IMR-90 (cell line): ENCODE measurements at regions not wholly inside any gene's neighbourhood (a gene's known extent, or its start where the extent isn't known, plus 50 kb on each side); places are given as distances from the start of the nearest gene placed in this dataset.

ENCODE experiments used
- ATAC-seq: fragments of 200-7000 bp; cut with Tn5 transposase; 2 replicates; pipeline ENCODE4 v1.9.1; 2020; ENCODE audit warnings: low read depth, mild to moderate bottlenecking, moderate library complexity
- BruUV-seq: library from RNA; stranded (reverse); fragments of 400-500 nt; replicated peaks from 2 replicates; lab custom pipeline; 2021; lab: Mats Ljungman, UMichigan
- CTCF ChIA-PET: fragments of 300-600 bp; formaldehyde crosslinking; extraction: SDS; loops from one replicate; lab custom pipeline; 2021; ENCODE audit warnings: antibody characterized with exemption; lab: Yijun Ruan, JAX
- POLR2A ChIA-PET: fragments of 300-600 bp; sonication (Branson Sonifier 250); formaldehyde crosslinking; loops from one replicate; lab custom pipeline; 2022; ENCODE audit warnings: antibody characterized with exemption; ENCODE audit not compliant: unreplicated experiment; lab: Charles Lee
- DNase-seq: peaks from one replicate; pipeline ENCODE4 v3.0.0; 2013
- H2AFZ ChIP-seq: replicated peaks from 2 replicates; pipeline ENCODE3; 2013; ENCODE audit warnings: low read length, mild to moderate bottlenecking; ENCODE audit not compliant: poor library complexity
- H2AK5ac ChIP-seq: 2 replicates; pipeline ENCODE4 v1.6.1; 2013; ENCODE audit warnings: low read depth, low read length, inconsistent platforms
- H2AK9ac ChIP-seq: replicated peaks from 2 replicates; pipeline ENCODE3; 2013; ENCODE audit warnings: mild to moderate bottlenecking, low read depth, low read length, moderate library complexity; ENCODE audit not compliant: poor library complexity
- H2BK120ac ChIP-seq: 2 replicates; pipeline ENCODE4 v1.6.1; 2013; ENCODE audit warnings: low read depth, low read length, inconsistent platforms
- H2BK15ac ChIP-seq: 3 replicates; pipeline ENCODE4 v1.6.1; 2013; ENCODE audit warnings: low read depth, low read length, inconsistent platforms
- H2BK20ac ChIP-seq: 2 replicates; pipeline ENCODE4 v1.6.1; 2013; ENCODE audit warnings: low read depth, mild to moderate bottlenecking, inconsistent platforms, low read length, moderate library complexity
- H2BK5ac ChIP-seq: 2 replicates; pipeline ENCODE4 v1.6.1; 2013; ENCODE audit warnings: mild to moderate bottlenecking, low read depth, low read length, inconsistent platforms; ENCODE audit not compliant: poor library complexity, severe bottlenecking
- H3K14ac ChIP-seq: replicated peaks from 2 replicates; pipeline ENCODE4 v1.6.1; 2013; ENCODE audit warnings: low read depth, low read length, inconsistent platforms
- H3K18ac ChIP-seq: 2 replicates; pipeline ENCODE4 v1.6.1; 2013; ENCODE audit warnings: low read depth, low read length, control low read depth
- H3K23ac ChIP-seq: 2 replicates; pipeline ENCODE4 v1.6.1; 2013; ENCODE audit warnings: low read depth, low read length, inconsistent platforms
- H3K27ac ChIP-seq: 2 replicates; pipeline ENCODE4 v1.5.1; 2013; ENCODE audit warnings: mild to moderate bottlenecking, control low read depth, low read length; ENCODE audit not compliant: insufficient read depth
- H3K27me3 ChIP-seq: 2 replicates; pipeline ENCODE4 v1.6.1; 2013; ENCODE audit warnings: low read length; ENCODE audit not compliant: control insufficient read depth, insufficient read depth
- H3K36me3 ChIP-seq: 2 replicates; pipeline ENCODE4 v1.6.1; 2013; ENCODE audit warnings: low read length, mixed read lengths; ENCODE audit not compliant: control insufficient read depth, insufficient read depth
- H3K4ac ChIP-seq: 2 replicates; pipeline ENCODE4 v1.6.1; 2013; ENCODE audit warnings: low read depth, low read length, inconsistent platforms
- H3K4me1 ChIP-seq: 2 replicates; pipeline ENCODE4 v1.6.1; 2013; ENCODE audit warnings: low read length, mixed read lengths; ENCODE audit not compliant: control insufficient read depth, insufficient read depth
- H3K4me2 ChIP-seq: 2 replicates; pipeline ENCODE4 v1.6.1; 2013; ENCODE audit warnings: low read depth, mild to moderate bottlenecking, control low read depth, low read length, moderate library complexity
- H3K4me3 ChIP-seq: 2 replicates; pipeline ENCODE4 v1.5.1; 2013; ENCODE audit warnings: low read depth, mild to moderate bottlenecking, control low read depth, low read length, moderate library complexity; ENCODE audit not compliant: insufficient read depth
- H3K56ac ChIP-seq: 2 replicates; pipeline ENCODE4 v1.6.1; 2013; ENCODE audit warnings: low read length, inconsistent platforms; ENCODE audit not compliant: insufficient read depth; ENCODE audit errors: extremely low read depth
- H3K79me1 ChIP-seq, 2 experiments: 2 replicates each; pipeline ENCODE4 v1.6.1; 2013; ENCODE audit warnings: low read length in 2 of 2, inconsistent platforms in 1 of 2, low read depth in 1 of 2
- H3K9ac ChIP-seq: 2 replicates; pipeline ENCODE4 v1.6.1; 2013; ENCODE audit warnings: low read depth, low read length, control low read depth
- H3K9me1 ChIP-seq: 2 replicates; pipeline ENCODE4 v1.6.1; 2013; ENCODE audit warnings: low read length, inconsistent platforms; ENCODE audit not compliant: insufficient read depth
- H3K9me3 ChIP-seq: 2 replicates; pipeline ENCODE4 v1.6.1; 2013; ENCODE audit warnings: low read length; ENCODE audit not compliant: control insufficient read depth, insufficient read depth
- H4K20me1 ChIP-seq: 2 replicates; pipeline ENCODE4 v1.6.1; 2013; ENCODE audit warnings: low read length, inconsistent platforms; ENCODE audit not compliant: insufficient read depth
- H4K5ac ChIP-seq: 2 replicates; pipeline ENCODE4 v1.6.1; 2013; ENCODE audit warnings: mild to moderate bottlenecking, low read depth, low read length, control low read depth
- H4K8ac ChIP-seq, 2 experiments: 2 replicates each; pipeline ENCODE4 v1.6.1; 2013; ENCODE audit warnings: low read depth in 2 of 2, low read length in 2 of 2, control low read depth in 1 of 2, inconsistent platforms in 1 of 2
- H4K91ac ChIP-seq: 2 replicates; pipeline ENCODE4 v1.6.1; 2013; ENCODE audit warnings: low read depth, low read length, inconsistent platforms; ENCODE audit not compliant: insufficient read depth
- BHLHE40 ChIP-seq: fragments of 150-350 bp; IDR thresholded peaks from 2 replicates; pipeline ENCODE4 v1.6.1; 2016; ENCODE audit warnings: mild to moderate bottlenecking, low read depth, low read length
- MAZ ChIP-seq: IDR thresholded peaks from 2 replicates; pipeline ENCODE4 v1.6.1; 2012; ENCODE audit warnings: low read depth, mild to moderate bottlenecking, low read length, improper control_type of control experiment, moderate library complexity, borderline replicate concordance
- NFE2L2 ChIP-seq: fragments of 150-350 bp; IDR thresholded peaks from 2 replicates; pipeline ENCODE4 v1.6.1; 2016; ENCODE audit warnings: low read depth, mild to moderate bottlenecking, low read length
- POLR2A ChIP-seq: IDR thresholded peaks from 2 replicates; pipeline ENCODE4 v1.6.1; 2012; ENCODE audit warnings: mild to moderate bottlenecking, low read depth, low read length
- RAD21 ChIP-seq: IDR thresholded peaks from 2 replicates; pipeline ENCODE4 v1.6.1; 2012; ENCODE audit warnings: low read length, improper control_type of control experiment
- WGBS, 2 experiments: methylation state at CpG; one replicate each; pipeline versions ENCODE4 v1.1.5 to v1.1.7; 2013; ENCODE audit warnings: missing lambda C conversion rate in 2 of 2; ENCODE audit not compliant: insufficient read length in 1 of 2; ENCODE audit errors: extremely low coverage in 2 of 2; 5-methylcytosine and 5-hydroxymethylcytosine counted together
- dilution Hi-C: fragments of 300-500 bp; cut with HindIII; formaldehyde crosslinking; loops from one replicate; pipeline ENCODE4 v1.14.3; 2018; ENCODE audit warnings: low sequenced_read_pairs; ENCODE audit not compliant: unreplicated experiment
- in situ Hi-C: fragments of 300-500 bp; cut with MboI; formaldehyde crosslinking; loops from 3 replicates; pipeline ENCODE4 v1.14.3; 2019; ENCODE audit warnings: low sequenced_read_pairs, inconsistent platforms, mixed read lengths
- intact Hi-C: fragments of 100-400 bp; cut with micrococcal nuclease; formaldehyde crosslinking; loops from 2 replicates; pipeline ENCODE4 v1.10.0; 2022

- no peak overlapping the region for H2BK5ac ChIP-seq
- H3K9me1 ChIP-seq = no peaks in the 10 kb centered on the region; the same call in 1 of the 2 replicates
- H2AK9ac ChIP-seq = no peak overlapping the region
- H3K9ac ChIP-seq = no peak overlapping the region
- in situ Hi-C loops = no loop called here
- H2BK15ac ChIP-seq = no peak overlapping the region
- TF ChIP-seq POLR2A (no peak), RAD21 (no peak), BHLHE40 (no peak), NFE2L2 (peak; percentile 77), MAZ (0 out of 2 replicates have a peak, but pooled peaks have one; percentile 20)
- ATAC-seq (no peak), DNase-seq (peak; percentile 80)
- intact Hi-C loops = no loop called here
- H2AK5ac ChIP-seq = no peak overlapping the region
- H3K56ac ChIP-seq = no peak overlapping the region
- no peak overlapping the region for H2BK20ac ChIP-seq
- H3K4me2 ChIP-seq = no peak overlapping the region
- H3K4me3 ChIP-seq = no peak overlapping the region
- H4K5ac ChIP-seq = no peak overlapping the region
- H3K14ac ChIP-seq = no peak overlapping the region
- H3K79me1 ChIP-seq = no peaks in the 10 kb centered on the region
- dilution Hi-C loops = no loop called here
- H3K36me3 ChIP-seq = no peaks in the 10 kb centered on the region
- H3K9me3 ChIP-seq = no peaks in the 10 kb centered on the region
- no peak overlapping the region for H3K4ac ChIP-seq
- H3K27me3 ChIP-seq = no peaks in the 10 kb centered on the region; the same call in 1 of the 2 replicates
- H4K91ac ChIP-seq = no peak overlapping the region
- no peak overlapping the region for H3K27ac ChIP-seq
- H4K20me1 ChIP-seq = no peaks in the 10 kb centered on the region
- no peak overlapping the region for H4K8ac ChIP-seq
- CTCF ChIA-PET = no interaction called here
- BruUV-seq = no TSS peak
- H3K4me1 ChIP-seq = no peaks in the 10 kb centered on the region
- no peak overlapping the region; the same call in 1 of the 2 replicates for H3K18ac ChIP-seq
- no CpG with 5 or more reads among the region's 7 CpGs for WGBS, 2 experiments
- H3K23ac ChIP-seq = no peak overlapping the region
- POLR2A ChIA-PET = no interaction called here
- peak overlapping the region; percentile 30; the same call in 1 of the 2 replicates for H2BK120ac ChIP-seq
- H2AFZ ChIP-seq = no peak overlapping the region
Observed at GRCh38 chr3:139772539-139773500, 95.0 kb upstream of the NMNAT3 start.
